ENCODE measurements at regions not wholly inside any gene's neighbourhood (a gene's known extent, or its start where the extent isn't known, plus 50 kb on each side); places are given as distances from the start of the nearest gene placed in this dataset.

- H3K9me3 ChIP-seq: no peaks in the 10 kb centered on the region
- no peak overlapping the region for H3K4me3 ChIP-seq
- H3K4me1 ChIP-seq: no peaks in the 10 kb centered on the region
- no peak overlapping the region for H3K27ac ChIP-seq
- intact Hi-C loops (cut with DNase I): loop anchor here (10.0 kb wide), 1 partner anchor 154 kb away; no protein-coding TSS in a partner anchor
- H3K27me3 ChIP-seq: no peaks in the 10 kb centered on the region
- DNase-seq (ENCODE audit: extremely low spot score in 2 of 2): no peak
- H3K36me3 ChIP-seq: no peaks in the 10 kb centered on the region
- TF ChIP-seq, protein P1, sequence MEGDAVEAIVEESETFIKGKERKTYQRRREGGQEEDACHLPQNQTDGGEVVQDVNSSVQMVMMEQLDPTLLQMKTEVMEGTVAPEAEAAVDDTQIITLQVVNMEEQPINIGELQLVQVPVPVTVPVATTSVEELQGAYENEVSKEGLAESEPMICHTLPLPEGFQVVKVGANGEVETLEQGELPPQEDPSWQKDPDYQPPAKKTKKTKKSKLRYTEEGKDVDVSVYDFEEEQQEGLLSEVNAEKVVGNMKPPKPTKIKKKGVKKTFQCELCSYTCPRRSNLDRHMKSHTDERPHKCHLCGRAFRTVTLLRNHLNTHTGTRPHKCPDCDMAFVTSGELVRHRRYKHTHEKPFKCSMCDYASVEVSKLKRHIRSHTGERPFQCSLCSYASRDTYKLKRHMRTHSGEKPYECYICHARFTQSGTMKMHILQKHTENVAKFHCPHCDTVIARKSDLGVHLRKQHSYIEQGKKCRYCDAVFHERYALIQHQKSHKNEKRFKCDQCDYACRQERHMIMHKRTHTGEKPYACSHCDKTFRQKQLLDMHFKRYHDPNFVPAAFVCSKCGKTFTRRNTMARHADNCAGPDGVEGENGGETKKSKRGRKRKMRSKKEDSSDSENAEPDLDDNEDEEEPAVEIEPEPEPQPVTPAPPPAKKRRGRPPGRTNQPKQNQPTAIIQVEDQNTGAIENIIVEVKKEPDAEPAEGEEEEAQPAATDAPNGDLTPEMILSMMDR (IDR thresholded peaks at IDR 0.05): no peak
- TF ChIP-seq POLR2A (IDR thresholded peaks at IDR 0.05) (no peak), POLR2AphosphoS5 (IDR thresholded peaks at IDR 0.05; ENCODE audit: insufficient read depth in 1 of 2, low read depth in 1 of 2) (no peak)
Observed at GRCh38 chr10:61130366-61130765, 186.4 kb upstream of the RHOBTB1 start.

- no peak for TF ChIP-seq POLR2A (IDR thresholded peaks at IDR 0.05)
- no peaks in the 10 kb centered on the region for H3K36me3 ChIP-seq
- H3K4me3 ChIP-seq: no peak overlapping the region
- H3K27ac ChIP-seq: no peak overlapping the region
- intact Hi-C loops (cut with DNase I): no loop called here
- no peak for DNase-seq (ENCODE audit: extremely low spot score in 2 of 2)
- no peaks in the 10 kb centered on the region for H3K9me3 ChIP-seq
- no peaks in the 10 kb centered on the region for H3K27me3 ChIP-seq
- no peaks in the 10 kb centered on the region for H3K4me1 ChIP-seq
Observed at GRCh38 chr10:61128196-61128595, 184.2 kb upstream of the RHOBTB1 start.

GRCh38 chr10:61125560-61126170 is 181.7 kb upstream of the RHOBTB1 start:
- no peaks in the 10 kb centered on the region for H3K36me3 ChIP-seq
- TF ChIP-seq, protein P1 (IDR thresholded peaks at IDR 0.05): no peak
- TF ChIP-seq POLR2A (IDR thresholded peaks at IDR 0.05): no peak
- TF ChIP-seq POLR2AphosphoS5 (IDR thresholded peaks at IDR 0.05; ENCODE audit: insufficient read depth in 1 of 2, low read depth in 1 of 2): no peak
- DNase-seq (ENCODE audit: extremely low spot score in 2 of 2): no peak
- H3K27ac ChIP-seq: no peak overlapping the region
- no peaks in the 10 kb centered on the region for H3K9me3 ChIP-seq
- no peak overlapping the region for H3K4me3 ChIP-seq
- H3K27me3 ChIP-seq: no peaks in the 10 kb centered on the region
- H3K4me1 ChIP-seq: no peaks in the 10 kb centered on the region
- intact Hi-C loops (cut with DNase I): no loop called here

GRCh38 chr10:61124756-61125530 is 181.0 kb upstream of the RHOBTB1 start:
- Histone ChIP-seq H3K4me3 (no peak overlapping the region), H3K27ac (no peak overlapping the region), H3K27me3 (no peaks in the 10 kb centered on the region), H3K36me3 (no peaks in the 10 kb centered on the region), H3K9me3 (no peaks in the 10 kb centered on the region), H3K4me1 (no peaks in the 10 kb centered on the region)
- intact Hi-C loops (cut with DNase I): no loop called here
- TF ChIP-seq POLR2AphosphoS5 (IDR thresholded peaks at IDR 0.05; ENCODE audit: insufficient read depth in 1 of 2, low read depth in 1 of 2): no peak
- TF ChIP-seq POLR2A (IDR thresholded peaks at IDR 0.05): no peak
- TF ChIP-seq, protein P1 (IDR thresholded peaks at IDR 0.05): no peak
- no peak for DNase-seq (ENCODE audit: extremely low spot score in 2 of 2)

- TF ChIP-seq POLR2AphosphoS5 (IDR thresholded peaks at IDR 0.05; ENCODE audit: insufficient read depth in 1 of 2, low read depth in 1 of 2): no peak
- TF ChIP-seq, protein P1 (IDR thresholded peaks at IDR 0.05): no peak
- TF ChIP-seq POLR2A (IDR thresholded peaks at IDR 0.05): no peak
Observed at GRCh38 chr10:61120805-61121204, 176.8 kb upstream of the RHOBTB1 start.

More at GRCh38 chr10:61120805-61121204, 176.8 kb upstream of the RHOBTB1 start:
- no peak overlapping the region for H3K27ac ChIP-seq
- H3K36me3 ChIP-seq: no peaks in the 10 kb centered on the region
- no peaks in the 10 kb centered on the region for H3K4me1 ChIP-seq
- intact Hi-C loops (cut with DNase I): no loop called here
- DNase-seq (ENCODE audit: extremely low spot score in 2 of 2): no peak
- H3K4me3 ChIP-seq: no peak overlapping the region
- H3K9me3 ChIP-seq: no peaks in the 10 kb centered on the region
- H3K27me3 ChIP-seq: no peaks in the 10 kb centered on the region

All from vagina (tissue), 2 donors.